NAMALWA (cell line): ENCODE measurements at regions not wholly inside any gene's neighbourhood (a gene's known extent, or its start where the extent isn't known, plus 50 kb on each side); places are given as distances from the start of the nearest gene placed in this dataset.

Source experiments
- DNase-seq: peaks from one replicate; pipeline ENCODE4 v3.0.0-alpha.2; 2015; ENCODE audit warnings: low spot score

GRCh38 chr9:3049636-3050035, 205.7 kb upstream of the PUM3 start:
- DNase-seq = no peak

DNA sequence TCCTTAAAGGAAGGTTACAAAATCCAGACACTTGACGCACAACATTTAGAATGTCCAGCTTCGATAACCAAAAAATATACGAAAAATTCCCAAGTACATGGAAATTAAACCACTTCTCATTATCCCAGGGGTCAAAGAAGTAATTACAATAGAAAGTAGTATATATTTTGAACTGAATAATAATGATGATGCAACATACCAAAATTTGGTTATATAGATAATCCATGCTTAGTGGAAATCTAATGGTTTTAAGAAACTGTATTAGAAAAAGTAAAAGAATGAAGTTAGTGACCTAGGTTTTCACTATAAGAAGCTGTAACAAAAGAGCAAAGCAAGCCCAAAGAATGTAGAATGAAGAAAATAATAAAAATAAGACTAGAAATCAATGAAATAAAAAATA, 204.0 kb upstream of the PUM3 start:
- no peak for DNase-seq

- no peak for DNase-seq
Observed at GRCh38 chr9:3045153-3045552, 201.3 kb upstream of the PUM3 start.

- DNase-seq = no peak
Observed at GRCh38 chr9:3043369-3043768, 199.5 kb upstream of the PUM3 start.

DNA sequence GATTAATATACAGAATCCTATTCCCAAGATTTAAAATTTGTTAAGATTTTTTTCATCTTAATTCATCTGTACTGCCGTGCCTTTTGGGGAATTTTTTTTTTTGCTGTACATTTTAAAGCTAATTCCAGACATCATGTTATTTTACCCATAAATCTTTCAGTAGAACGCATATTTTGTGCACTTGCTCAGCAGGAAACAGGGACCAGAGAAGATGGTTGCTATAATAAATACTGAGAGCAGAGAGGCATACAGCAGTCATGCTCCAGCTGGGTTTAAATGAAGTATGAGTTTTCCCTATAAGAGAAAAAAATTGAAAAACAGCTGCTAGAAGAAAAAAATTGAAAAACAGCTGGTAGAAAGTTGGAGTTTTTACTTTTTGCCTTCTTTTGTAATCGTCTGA, 196.9 kb upstream of the PUM3 start:
- no peak for DNase-seq

DNA sequence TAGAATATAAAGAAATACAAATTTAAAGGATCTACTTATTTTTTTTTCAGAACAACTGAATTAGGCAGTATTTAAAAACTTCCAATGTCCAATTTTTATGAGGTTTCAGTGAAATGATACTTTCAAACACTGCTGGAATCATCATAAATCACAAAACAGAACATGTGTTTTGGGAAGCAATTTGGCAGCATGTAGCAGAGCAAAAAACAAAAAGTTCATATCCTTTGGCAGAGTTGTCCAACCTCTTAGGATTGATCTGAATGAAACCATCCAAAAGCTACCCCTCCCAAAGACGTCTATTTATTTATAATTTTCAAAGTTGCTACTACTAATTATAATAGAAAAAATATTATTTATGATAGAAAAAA, 192.4 kb upstream of the PUM3 start:
- no peak for DNase-seq

GRCh38 chr9:3035579-3036332, 191.9 kb upstream of the PUM3 start:
- DNase-seq = no peak

DNA sequence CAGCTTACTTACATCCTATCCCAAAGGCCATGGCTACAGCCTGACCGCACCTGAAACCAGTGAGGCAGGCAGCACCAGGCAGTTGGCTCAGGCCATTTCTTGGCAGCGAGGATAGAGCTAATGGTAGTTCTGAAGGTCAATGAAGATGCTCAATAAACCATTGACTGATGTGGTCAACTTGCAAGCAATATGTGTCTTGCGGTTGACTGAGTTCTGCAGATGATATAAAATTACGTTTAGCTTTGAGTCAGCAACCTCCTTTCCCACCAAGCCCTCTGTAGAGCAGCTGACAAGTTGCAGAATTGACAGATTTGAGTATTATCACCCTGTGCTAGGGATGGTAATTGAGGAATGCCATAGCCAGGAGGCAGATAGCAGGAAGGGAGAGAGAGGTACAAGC, 189.0 kb upstream of the PUM3 start:
- DNase-seq = no peak

DNA sequence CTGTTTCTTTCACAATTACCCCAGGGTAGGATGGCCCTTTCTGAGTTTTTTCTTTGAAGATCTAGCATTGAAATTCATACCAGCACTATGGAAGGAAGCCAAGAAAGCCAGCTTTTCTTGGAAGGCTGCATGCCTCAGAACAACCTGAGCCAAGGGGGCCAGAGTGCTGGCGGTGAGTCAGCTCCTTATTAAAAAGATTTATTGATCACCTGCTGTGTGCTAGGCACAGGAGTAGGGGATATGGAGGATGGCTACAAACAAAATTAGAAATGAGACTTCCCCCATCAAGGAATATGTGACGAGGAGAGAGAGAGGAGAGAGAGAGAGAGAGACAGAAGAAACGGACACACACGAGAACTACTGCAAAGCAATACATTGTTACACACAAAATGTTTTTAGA, 184.6 kb upstream of the PUM3 start:
- no peak for DNase-seq

GRCh38 chr9:3027210-3027609, 183.3 kb upstream of the PUM3 start:
- DNase-seq = no peak

- no peak for DNase-seq
Observed at GRCh38 chr9:3023449-3023848, 179.6 kb upstream of the PUM3 start.

GRCh38 chr9:3018691-3019230, 174.9 kb upstream of the PUM3 start:
- no peak for DNase-seq

DNA sequence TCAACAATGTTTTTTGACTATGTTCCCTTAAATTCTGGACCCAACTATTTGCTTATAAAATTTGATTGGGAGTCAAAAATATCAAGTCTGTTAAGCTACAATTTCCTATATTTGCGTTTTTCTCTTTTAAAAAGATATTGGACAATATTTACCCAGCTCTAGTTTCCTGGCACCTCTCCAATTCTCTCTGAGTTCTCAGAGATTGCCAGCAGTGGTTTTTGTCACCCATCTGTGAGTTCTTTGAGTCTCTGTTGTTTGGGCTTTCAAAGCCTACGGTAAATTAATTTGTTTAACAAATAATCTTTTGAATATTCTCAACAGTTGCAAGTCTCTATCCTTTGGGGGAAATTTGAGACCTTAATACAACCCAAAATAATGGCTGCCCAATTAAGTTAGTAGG, 174.2 kb upstream of the PUM3 start:
- DNase-seq = peak; percentile 43

GRCh38 chr9:3014178-3014577, 170.3 kb upstream of the PUM3 start:
- peak; percentile 12 for DNase-seq

- no peak for DNase-seq
Observed at GRCh38 chr9:3012842-3013241, 168.9 kb upstream of the PUM3 start.

DNA sequence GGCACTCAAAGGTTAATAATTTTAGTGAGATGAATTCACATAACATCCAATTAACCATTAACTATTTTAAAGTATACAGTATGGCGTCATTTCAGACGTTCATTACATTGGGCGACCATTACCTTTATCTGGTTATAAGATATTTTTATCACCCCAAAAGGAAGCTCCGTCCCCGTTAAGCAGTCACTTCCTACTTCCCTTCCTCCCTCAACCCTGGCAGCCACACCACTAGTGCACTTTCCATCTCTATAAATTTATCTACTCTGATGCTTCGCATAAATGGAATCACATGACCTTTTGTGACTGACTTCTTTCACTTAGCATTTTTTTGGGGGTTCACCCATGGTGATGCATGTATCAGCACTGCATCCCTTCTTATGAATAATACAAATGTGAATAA, 168.3 kb upstream of the PUM3 start:
- DNase-seq = no peak

- DNase-seq = no peak
Observed at GRCh38 chr9:3008091-3008490, 164.2 kb upstream of the PUM3 start.

DNA sequence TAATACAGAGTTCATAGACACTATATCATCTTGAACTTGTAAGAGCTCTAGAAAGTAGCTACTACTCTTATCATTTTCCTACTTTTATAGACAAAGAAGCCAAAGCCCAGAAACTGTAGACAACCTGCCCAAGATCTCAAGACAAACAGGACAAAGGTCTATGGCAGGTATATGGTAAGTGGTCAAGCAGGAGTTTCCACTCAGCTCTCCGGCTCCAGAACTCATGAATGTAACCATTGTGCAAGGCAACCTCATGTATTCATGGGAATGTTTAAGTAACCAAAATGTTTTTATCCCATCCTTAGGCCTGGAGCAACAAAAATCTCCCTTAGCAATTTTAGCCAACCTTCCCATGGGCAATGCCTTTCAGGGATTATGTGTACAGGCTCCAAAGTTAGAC, 163.4 kb upstream of the PUM3 start:
- no peak for DNase-seq

- no peak for DNase-seq
Observed at GRCh38 chr9:3006851-3007250, 163.0 kb upstream of the PUM3 start.

GRCh38 chr9:3004572-3004971, 160.7 kb upstream of the PUM3 start:
- no peak for DNase-seq

- no peak for DNase-seq
Observed at GRCh38 chr9:3001311-3001710, 157.4 kb upstream of the PUM3 start.

DNA sequence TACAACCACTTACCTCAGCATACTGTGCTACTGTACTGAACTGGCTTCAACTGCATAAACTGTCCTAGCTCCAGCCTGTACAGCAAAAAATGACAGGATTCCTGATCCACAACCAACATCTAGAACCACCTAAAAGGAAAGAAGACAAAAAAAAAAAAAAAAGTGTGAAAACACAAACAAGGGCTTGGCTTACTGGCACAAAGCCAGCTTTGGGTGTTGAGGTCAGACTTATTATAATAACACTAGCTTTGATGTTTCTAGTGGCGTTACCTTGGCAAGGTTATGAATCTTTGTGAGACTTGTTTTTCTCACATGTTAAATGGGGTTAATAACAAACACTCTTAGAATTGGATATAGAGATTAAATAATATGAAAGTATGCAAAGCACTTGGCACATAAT, 148.5 kb upstream of the PUM3 start:
- no peak for DNase-seq

GRCh38 chr9:2991292-2991691, 147.4 kb upstream of the PUM3 start:
- DNase-seq = no peak

- DNase-seq = no peak
Observed at GRCh38 chr9:2987679-2988078, 143.8 kb upstream of the PUM3 start.
